Transverse colon (tissue), 4 donors: ENCODE measurements at regions not wholly inside any gene's neighbourhood (a gene's known extent, or its start where the extent isn't known, plus 50 kb on each side); places are given as distances from the start of the nearest gene placed in this dataset.

Experiments
- DNase-seq: peaks from one replicate; pipeline ENCODE4 v3.0.0-alpha.2; 2019
- H3K27ac ChIP-seq, 4 donors: fragments of 200-600 bp; sonication (generic); 2 replicates each; pipeline ENCODE4 v1.5.1; 2016 to 2018; ENCODE audit warnings: inconsistent platforms in 4 of 4
- H3K27me3 ChIP-seq: fragments of 200-600 bp; sonication (generic); 2 replicates; pipeline ENCODE4 v1.5.1; 2017; ENCODE audit warnings: inconsistent platforms
- H3K36me3 ChIP-seq, 4 donors: fragments of 200-600 bp; sonication (generic); 2 replicates each; pipeline ENCODE4 v1.5.1; 2017 to 2019; ENCODE audit warnings: inconsistent platforms in 4 of 4
- H3K4me1 ChIP-seq, 4 donors: fragments of 200-600 bp; sonication (generic); 2 replicates each; pipeline ENCODE4 v1.5.1; 2017 to 2020; ENCODE audit warnings: inconsistent platforms in 4 of 4
- H3K4me3 ChIP-seq, 4 donors: fragments of 200-600 bp; sonication (generic); 1 replicate in 1 of 4; 2 replicates in 3 of 4; pipeline versions ENCODE4 v1.5.1 to v1.6.1; 2017 to 2019; ENCODE audit warnings: inconsistent platforms in 4 of 4
- H3K9me3 ChIP-seq, 2 donors: fragments of 200-600 bp; sonication (generic); 2 replicates each; pipeline ENCODE4 v1.5.1; 2017 to 2019; ENCODE audit warnings: inconsistent platforms in 2 of 2
- EP300 ChIP-seq: sonication (generic); formaldehyde crosslinking; IDR thresholded peaks from one replicate; pipeline ENCODE4 v1.6.1; 2017; ENCODE audit warnings: antibody characterized with exemption, low read depth
- POLR2A ChIP-seq: fragments of 450-650 bp; IDR thresholded peaks from one replicate; pipeline ENCODE4 v1.6.1; 2016; ENCODE audit warnings: antibody characterized with exemption, mild to moderate bottlenecking, moderate library complexity
- POLR2AphosphoS5 ChIP-seq, 3 donors: sonication (generic); formaldehyde crosslinking; IDR thresholded peaks; one replicate each; pipeline ENCODE4 v1.6.1; 2016; ENCODE audit warnings: antibody characterized with exemption in 3 of 3
- WGBS, 2 donors: methylation state at CpG; one replicate each; pipeline ENCODE4 v1.1.5; 2018; ENCODE audit warnings: low coverage in 1 of 2; 5-methylcytosine and 5-hydroxymethylcytosine counted together
- in situ Hi-C, 4 donors: fragments of 200-750 bp; cut with MboI; loops; one replicate each; pipeline versions ENCODE4 v1.15.0 to v1.15.1; 2017; ENCODE audit warnings: low sequenced_read_pairs in 3 of 4, low pct_ligation_motif_present in 1 of 4, low pct_unique_long_range_greater_than_20kb in 1 of 4
- intact Hi-C: fragments of 100-400 bp; cut with DNase I; formaldehyde crosslinking; loops from one replicate; pipeline ENCODE4 v1.15.1; 2023; ENCODE audit warnings: low total_unique reads
- TF ChIP-seq, protein P1 (sequence below), 5 experiments: fragments of 200-600 bp in 3 of 5; fragments of 450-650 bp in 2 of 5; sonication (generic) in 3 of 5; IDR thresholded peaks; 1 replicate in 2 of 5; 2 replicates in 3 of 5; pipeline ENCODE4 v1.5.1; 2016 to 2017; ENCODE audit warnings: antibody characterized with exemption in 5 of 5, inconsistent platforms in 3 of 5, mild to moderate bottlenecking in 2 of 5, moderate library complexity in 1 of 5

DNA sequence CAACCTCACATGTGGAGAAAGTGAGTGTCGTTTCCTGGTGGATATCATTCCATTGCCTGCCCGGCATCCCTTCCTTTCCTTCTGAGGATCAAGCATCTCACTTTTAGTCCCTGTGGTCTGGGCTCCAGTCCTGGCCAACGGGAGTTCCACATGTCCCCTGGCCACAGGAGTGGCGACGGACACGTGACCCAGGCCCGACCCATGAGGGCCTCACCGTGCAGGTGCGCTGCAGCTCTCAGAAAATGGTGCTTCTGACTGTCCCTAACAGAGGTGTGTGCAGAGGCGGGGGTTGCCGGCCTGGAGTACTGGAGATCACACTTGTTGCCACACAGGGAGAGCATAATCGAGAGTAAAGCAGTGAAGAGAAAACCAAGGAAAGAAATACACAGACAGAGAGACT is 476.9 kb upstream of the FRG1 start:
- no peak overlapping the region for H3K4me3 ChIP-seq
- intact Hi-C loops: no loop called here
- H3K4me1 ChIP-seq: no peaks in the 10 kb centered on the region
- H3K27ac ChIP-seq: no peak overlapping the region
- no peak for TF ChIP-seq POLR2A
- in situ Hi-C loops: no loop called here
- no peaks in the 10 kb centered on the region for H3K27me3 ChIP-seq
- no peaks in the 10 kb centered on the region for H3K9me3 ChIP-seq
- H3K36me3 ChIP-seq: no peaks in the 10 kb centered on the region
- 71 to 86% methylated on average over 1 to 12 of the region's 12 CpGs for WGBS, 2 donors
- no peak for DNase-seq

DNA sequence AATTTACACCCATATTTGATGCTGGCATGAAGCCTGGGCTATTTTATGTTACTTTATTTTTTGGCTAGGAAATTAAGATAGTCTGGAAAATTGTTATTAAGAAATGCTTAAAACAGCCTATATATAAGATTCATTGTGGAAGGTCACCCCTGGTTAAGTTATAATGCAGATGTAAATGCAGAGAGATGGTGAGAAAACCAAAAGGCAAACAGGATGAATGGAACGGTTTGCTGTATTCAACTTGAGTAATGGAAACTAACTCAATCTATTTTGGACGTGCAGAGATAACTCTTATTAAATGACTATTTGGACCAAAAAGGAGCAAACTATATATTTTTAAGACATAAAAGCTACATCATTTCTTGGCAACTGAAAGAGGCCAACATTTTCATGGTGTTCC is 446.3 kb upstream of the FRG1 start:
- 72 to 77% methylated on average over 2 of the region's 2 CpGs for WGBS, 2 donors
- TF ChIP-seq POLR2A (no peak), POLR2AphosphoS5 (IDR thresholded peaks at IDR 0.05) (no peak), EP300 (no peak)
- TF ChIP-seq, protein P1, sequence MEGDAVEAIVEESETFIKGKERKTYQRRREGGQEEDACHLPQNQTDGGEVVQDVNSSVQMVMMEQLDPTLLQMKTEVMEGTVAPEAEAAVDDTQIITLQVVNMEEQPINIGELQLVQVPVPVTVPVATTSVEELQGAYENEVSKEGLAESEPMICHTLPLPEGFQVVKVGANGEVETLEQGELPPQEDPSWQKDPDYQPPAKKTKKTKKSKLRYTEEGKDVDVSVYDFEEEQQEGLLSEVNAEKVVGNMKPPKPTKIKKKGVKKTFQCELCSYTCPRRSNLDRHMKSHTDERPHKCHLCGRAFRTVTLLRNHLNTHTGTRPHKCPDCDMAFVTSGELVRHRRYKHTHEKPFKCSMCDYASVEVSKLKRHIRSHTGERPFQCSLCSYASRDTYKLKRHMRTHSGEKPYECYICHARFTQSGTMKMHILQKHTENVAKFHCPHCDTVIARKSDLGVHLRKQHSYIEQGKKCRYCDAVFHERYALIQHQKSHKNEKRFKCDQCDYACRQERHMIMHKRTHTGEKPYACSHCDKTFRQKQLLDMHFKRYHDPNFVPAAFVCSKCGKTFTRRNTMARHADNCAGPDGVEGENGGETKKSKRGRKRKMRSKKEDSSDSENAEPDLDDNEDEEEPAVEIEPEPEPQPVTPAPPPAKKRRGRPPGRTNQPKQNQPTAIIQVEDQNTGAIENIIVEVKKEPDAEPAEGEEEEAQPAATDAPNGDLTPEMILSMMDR (IDR thresholded peaks at IDR 0.05): no peak
- no peaks in the 10 kb centered on the region for H3K27me3 ChIP-seq
- no peak overlapping the region for H3K27ac ChIP-seq
- no peak overlapping the region for H3K4me3 ChIP-seq
- in situ Hi-C loops (no loop called here), intact Hi-C loops (no loop called here)
- H3K4me1 ChIP-seq: no peaks in the 10 kb centered on the region
- no peak for DNase-seq
- H3K36me3 ChIP-seq: no peaks in the 10 kb centered on the region
- H3K9me3 ChIP-seq: no peaks in the 10 kb centered on the region

DNA sequence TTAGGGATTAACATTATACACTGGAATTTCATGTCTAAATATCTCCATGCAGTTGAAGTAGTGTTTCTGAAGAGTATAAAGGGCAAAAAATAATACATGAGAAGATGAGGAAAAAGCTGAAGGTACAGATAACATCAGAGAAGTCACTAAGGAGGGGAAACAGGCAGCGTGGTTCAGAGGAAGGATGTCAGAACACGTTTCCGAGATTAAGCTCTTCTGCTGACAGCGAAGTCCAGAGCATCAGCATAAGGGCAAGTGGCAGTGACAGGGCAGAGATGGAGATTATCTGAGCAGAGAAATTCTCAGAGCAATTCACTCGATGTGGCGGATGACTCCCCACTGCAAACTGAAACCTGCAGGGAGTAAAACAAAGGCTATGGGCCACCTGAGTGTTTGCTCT is 443.2 kb upstream of the FRG1 start:
- Histone ChIP-seq H3K27ac (no peak overlapping the region), H3K4me1 (no peaks in the 10 kb centered on the region), H3K27me3 (no peaks in the 10 kb centered on the region), H3K9me3 (no peaks in the 10 kb centered on the region), H3K4me3 (no peak overlapping the region), H3K36me3 (no peaks in the 10 kb centered on the region)
- no peak for DNase-seq
- TF ChIP-seq POLR2AphosphoS5 (IDR thresholded peaks at IDR 0.05): no peak
- no peak for TF ChIP-seq POLR2A
- TF ChIP-seq, protein P1 (IDR thresholded peaks at IDR 0.05): no peak
- TF ChIP-seq EP300: no peak
- intact Hi-C loops: no loop called here
- 43 to 60% methylated on average over 3 to 6 of the region's 6 CpGs for WGBS, 2 donors
- in situ Hi-C loops: no loop called here

DNA sequence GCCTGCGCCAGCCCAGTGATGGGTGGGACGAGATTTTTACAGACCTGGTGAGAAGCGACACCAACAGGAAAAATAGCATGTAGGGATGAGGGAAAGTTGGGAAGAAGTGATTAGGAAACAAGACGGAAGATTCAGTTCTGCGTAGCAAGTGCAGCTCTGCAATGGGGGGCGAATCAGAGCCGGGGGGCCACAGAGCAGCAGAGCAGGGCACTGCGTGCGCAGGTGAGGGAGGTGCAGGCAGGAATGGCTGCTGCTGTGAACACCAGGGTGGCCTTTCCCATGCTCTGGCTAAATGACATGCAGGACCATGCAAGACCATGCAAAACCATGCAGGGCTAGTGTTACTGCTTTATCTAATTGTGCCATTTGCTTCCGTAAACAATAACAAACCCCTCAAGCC is 442.7 kb upstream of the FRG1 start:
- no peaks in the 10 kb centered on the region for H3K9me3 ChIP-seq
- H3K36me3 ChIP-seq: no peaks in the 10 kb centered on the region
- no peak overlapping the region for H3K27ac ChIP-seq
- TF ChIP-seq POLR2AphosphoS5 (IDR thresholded peaks at IDR 0.05) (no peak), POLR2A (no peak)
- TF ChIP-seq, protein P1 (IDR thresholded peaks at IDR 0.05): no peak
- H3K4me3 ChIP-seq: no peak overlapping the region
- H3K27me3 ChIP-seq: no peaks in the 10 kb centered on the region
- in situ Hi-C loops (no loop called here), intact Hi-C loops (no loop called here)
- WGBS, 2 donors: 87 to 89% methylated on average over 8 to 10 of the region's 10 CpGs
- H3K4me1 ChIP-seq: no peaks in the 10 kb centered on the region
- no peak for DNase-seq

DNA sequence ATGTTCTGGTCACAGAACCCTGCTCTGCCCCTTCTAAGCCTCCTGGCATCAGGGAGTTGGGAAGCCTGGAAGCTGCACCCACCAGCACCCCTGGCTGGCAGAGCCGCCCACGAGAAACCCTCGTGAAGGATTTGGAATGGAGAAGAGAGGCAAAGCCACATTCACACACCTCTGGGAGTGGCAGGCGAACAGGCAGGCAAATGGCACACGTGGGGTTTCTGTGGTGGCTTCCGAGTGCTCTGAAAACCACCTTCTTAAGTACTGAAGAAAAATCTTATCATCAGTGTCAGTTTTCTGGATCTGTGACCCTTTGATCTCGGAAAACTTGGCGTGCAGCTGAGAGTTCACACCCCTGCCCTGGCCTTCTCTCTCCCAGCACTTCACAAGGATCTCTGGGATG is 442.2 kb upstream of the FRG1 start:
- in situ Hi-C loops: no loop called here
- 73 to 78% methylated on average over 3 to 8 of the region's 8 CpGs for WGBS, 2 donors

More for the DNA sequence above, 442.2 kb upstream of the FRG1 start:
- intact Hi-C loops: no loop called here
- H3K9me3 ChIP-seq: no peaks in the 10 kb centered on the region
- no peak overlapping the region for H3K27ac ChIP-seq
- no peak for DNase-seq
- no peaks in the 10 kb centered on the region for H3K4me1 ChIP-seq
- no peaks in the 10 kb centered on the region for H3K36me3 ChIP-seq
- TF ChIP-seq, protein P1 (IDR thresholded peaks at IDR 0.05): no peak
- no peak for TF ChIP-seq POLR2A
- no peak for TF ChIP-seq EP300
- TF ChIP-seq POLR2AphosphoS5 (IDR thresholded peaks at IDR 0.05): no peak
- no peak overlapping the region for H3K4me3 ChIP-seq
- H3K27me3 ChIP-seq: no peaks in the 10 kb centered on the region
